Upper lobe of left lung (tissue), 4 donors: ENCODE measurements at regions not wholly inside any gene's neighbourhood (a gene's known extent, or its start where the extent isn't known, plus 50 kb on each side); places are given as distances from the start of the nearest gene placed in this dataset.

Experiments
- EP300 ChIP-seq, 4 donors: sonication (generic); formaldehyde crosslinking; IDR thresholded peaks; one replicate each; pipeline ENCODE4 v1.5.1; 2017; ENCODE audit warnings: antibody characterized with exemption in 4 of 4, control low read depth in 2 of 4
- POLR2A ChIP-seq, 4 donors: fragments of 450-650 bp; IDR thresholded peaks; one replicate each; pipeline ENCODE4 v1.5.1; 2016 to 2017; ENCODE audit warnings: antibody characterized with exemption in 4 of 4, mild to moderate bottlenecking in 2 of 4
- TF ChIP-seq, protein P1 (sequence below), 6 experiments: fragments of 450-650 bp in 4 of 6; fragments of 200-600 bp in 2 of 6; sonication (generic) in 2 of 6; IDR thresholded peaks; one replicate each; pipeline ENCODE4 v1.5.1; 2016 to 2019; ENCODE audit warnings: antibody characterized with exemption in 6 of 6

DNA sequence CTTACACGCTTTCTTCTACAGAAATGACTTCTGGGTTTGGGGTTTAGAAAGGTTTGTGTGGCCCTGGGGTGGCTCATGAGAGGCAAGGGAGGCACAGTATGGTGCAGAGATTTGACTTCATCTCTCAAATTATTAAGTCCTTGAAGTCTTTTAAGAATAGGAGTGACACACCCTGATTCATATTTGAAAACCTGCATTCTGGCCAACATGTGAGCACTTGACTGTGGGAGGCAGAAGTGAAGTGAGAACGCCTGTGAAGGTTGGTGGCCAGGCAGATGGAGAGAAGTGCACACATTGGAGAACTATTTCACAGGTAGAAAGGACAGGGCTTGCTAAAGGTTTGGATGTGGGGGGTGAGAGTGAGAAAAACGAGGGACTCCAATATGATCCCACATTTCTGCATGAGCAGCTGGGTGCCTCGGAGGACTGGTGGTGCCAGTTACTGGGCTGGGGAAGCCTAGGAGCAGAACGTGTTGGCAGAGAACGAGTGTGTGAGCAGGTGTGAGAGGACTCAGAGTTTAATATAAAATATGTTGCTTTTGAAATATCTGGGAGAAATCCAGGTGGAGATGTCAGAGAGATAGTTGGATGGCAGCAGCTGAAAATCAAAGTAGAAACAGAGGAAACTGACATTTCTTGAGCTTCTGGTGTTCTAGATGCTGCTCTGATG lies 240.0 kb upstream of the ADAMTSL1 start:
- no peak for TF ChIP-seq POLR2A (IDR thresholded peaks at IDR 0.05)
- TF ChIP-seq, protein P1, sequence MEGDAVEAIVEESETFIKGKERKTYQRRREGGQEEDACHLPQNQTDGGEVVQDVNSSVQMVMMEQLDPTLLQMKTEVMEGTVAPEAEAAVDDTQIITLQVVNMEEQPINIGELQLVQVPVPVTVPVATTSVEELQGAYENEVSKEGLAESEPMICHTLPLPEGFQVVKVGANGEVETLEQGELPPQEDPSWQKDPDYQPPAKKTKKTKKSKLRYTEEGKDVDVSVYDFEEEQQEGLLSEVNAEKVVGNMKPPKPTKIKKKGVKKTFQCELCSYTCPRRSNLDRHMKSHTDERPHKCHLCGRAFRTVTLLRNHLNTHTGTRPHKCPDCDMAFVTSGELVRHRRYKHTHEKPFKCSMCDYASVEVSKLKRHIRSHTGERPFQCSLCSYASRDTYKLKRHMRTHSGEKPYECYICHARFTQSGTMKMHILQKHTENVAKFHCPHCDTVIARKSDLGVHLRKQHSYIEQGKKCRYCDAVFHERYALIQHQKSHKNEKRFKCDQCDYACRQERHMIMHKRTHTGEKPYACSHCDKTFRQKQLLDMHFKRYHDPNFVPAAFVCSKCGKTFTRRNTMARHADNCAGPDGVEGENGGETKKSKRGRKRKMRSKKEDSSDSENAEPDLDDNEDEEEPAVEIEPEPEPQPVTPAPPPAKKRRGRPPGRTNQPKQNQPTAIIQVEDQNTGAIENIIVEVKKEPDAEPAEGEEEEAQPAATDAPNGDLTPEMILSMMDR (IDR thresholded peaks at IDR 0.05), result no peak
- no peak for TF ChIP-seq EP300 (IDR thresholded peaks at IDR 0.05)
